CD4-positive, alpha-beta memory T cell (primary cell): ENCODE measurements at regions not wholly inside any gene's neighbourhood (a gene's known extent, or its start where the extent isn't known, plus 50 kb on each side); places are given as distances from the start of the nearest gene placed in this dataset.

ENCODE experiments used
- CTCF ChIA-PET: fragments of 350-600 bp; sonication (Branson Sonifier 250); formaldehyde crosslinking; loops from one replicate; lab custom pipeline; 2021; ENCODE audit warnings: inconsistent platforms; ENCODE audit not compliant: partially characterized antibody; lab: Charles Lee
- POLR2A ChIA-PET: fragments of 350-600 bp; sonication (Branson Sonifier 250); formaldehyde crosslinking; loops from one replicate; lab custom pipeline; 2021; ENCODE audit not compliant: partially characterized antibody; lab: Charles Lee
- DNase-seq, 5 donors: peaks; one replicate each; pipeline versions ENCODE4 v3.0.0 to v3.0.0-alpha.2; 2020 to 2022; ENCODE audit warnings: mixed read lengths in 1 of 5
- H3K27ac ChIP-seq: one replicate; pipeline ENCODE4 v1.7.0; 2013; ENCODE audit warnings: low read depth, low read length
- H3K27me3 ChIP-seq: 2 replicates; pipeline ENCODE4 v1.7.0; 2013; ENCODE audit warnings: mild to moderate bottlenecking, low read length, moderate library complexity; ENCODE audit not compliant: insufficient read depth
- H3K36me3 ChIP-seq: 2 replicates; pipeline ENCODE4 v1.7.0; 2013; ENCODE audit warnings: mild to moderate bottlenecking, low read length, moderate library complexity; ENCODE audit not compliant: insufficient read depth
- H3K4me1 ChIP-seq: 2 replicates; pipeline ENCODE4 v1.7.0; 2013; ENCODE audit warnings: mild to moderate bottlenecking, low read length, moderate library complexity; ENCODE audit not compliant: insufficient read depth
- H3K4me3 ChIP-seq, 2 donors: one replicate each; pipeline ENCODE4 v1.7.0; 2013; ENCODE audit warnings: low read length in 2 of 2, mild to moderate bottlenecking in 1 of 2
- H3K9me3 ChIP-seq, 2 donors: one replicate each; pipeline ENCODE4 v1.7.0; 2013; ENCODE audit warnings: low read length in 2 of 2, control low read depth in 1 of 2; ENCODE audit not compliant: control insufficient read depth in 1 of 2
- H3K27ac Mint-ChIP-seq, 7 donors: one replicate each; pipeline ENCODE4 v1.8.0; 2020 to 2021; ENCODE audit warnings: mixed read lengths in 7 of 7, mild to moderate bottlenecking in 6 of 7, inconsistent platforms in 3 of 7, moderate library complexity in 3 of 7
- H3K27me3 Mint-ChIP-seq, 2 donors: one replicate each; pipeline ENCODE4 v1.8.0; 2020 to 2021; ENCODE audit warnings: mixed read lengths in 2 of 2
- H3K36me3 Mint-ChIP-seq, 2 donors: one replicate each; pipeline ENCODE4 v1.8.0; 2020 to 2021; ENCODE audit warnings: mixed read lengths in 2 of 2, inconsistent platforms in 1 of 2, mild to moderate bottlenecking in 1 of 2
- H3K4me1 Mint-ChIP-seq, 4 donors: one replicate each; pipeline ENCODE4 v1.8.0; 2020 to 2021; ENCODE audit warnings: mixed read lengths in 4 of 4, mild to moderate bottlenecking in 1 of 4
- H3K4me3 Mint-ChIP-seq, 8 donors: one replicate each; pipeline ENCODE4 v1.8.0; 2020 to 2021; ENCODE audit warnings: mixed read lengths in 8 of 8, mild to moderate bottlenecking in 7 of 8, moderate library complexity in 6 of 8, inconsistent platforms in 3 of 8
- H3K9me3 Mint-ChIP-seq, 8 donors: one replicate each; pipeline ENCODE4 v1.8.0; 2020 to 2021; ENCODE audit warnings: mixed read lengths in 8 of 8, mild to moderate bottlenecking in 5 of 8, inconsistent platforms in 3 of 8, moderate library complexity in 1 of 8
- intact Hi-C: fragments of 100-400 bp; cut with micrococcal nuclease; formaldehyde crosslinking; loops from one replicate; pipeline ENCODE4 v1.15.1; 2023

GRCh38 chr3:21256932-21257331, 494.1 kb downstream of the ZNF385D start:
- POLR2A ChIA-PET, result no interaction called here
- Mint-ChIP-seq H3K27me3 (no peaks in the 10 kb centered on the region), H3K4me3 (no peak overlapping the region), H3K27ac (no peak overlapping the region), H3K9me3 (peaks cover 0 to 10% (median 7%) of the 10 kb centered on the region in 8 donors), H3K36me3 (no peaks in the 10 kb centered on the region), H3K4me1 (no peaks in the 10 kb centered on the region)
- no peak overlapping the region for H3K4me3 ChIP-seq
- H3K27me3 ChIP-seq, result no peaks in the 10 kb centered on the region
- H3K27ac ChIP-seq, result no peak overlapping the region
- no peaks in the 10 kb centered on the region for H3K9me3 ChIP-seq
- CTCF ChIA-PET, result no interaction called here
- H3K4me1 ChIP-seq, result no peaks in the 10 kb centered on the region
- DNase-seq, result no peak
- no peaks in the 10 kb centered on the region for H3K36me3 ChIP-seq
- intact Hi-C loops, result no loop called here

- Histone ChIP-seq H3K36me3 (no peaks in the 10 kb centered on the region), H3K9me3 (no peaks in the 10 kb centered on the region), H3K4me1 (no peaks in the 10 kb centered on the region), H3K4me3 (no peak overlapping the region), H3K27me3 (no peaks in the 10 kb centered on the region), H3K27ac (no peak overlapping the region)
- DNase-seq, result no peak
- no peaks in the 10 kb centered on the region for H3K36me3 Mint-ChIP-seq
- H3K27me3 Mint-ChIP-seq, result no peaks in the 10 kb centered on the region
- CTCF ChIA-PET, result no interaction called here
- intact Hi-C loops, result no loop called here
- H3K4me1 Mint-ChIP-seq, result no peaks in the 10 kb centered on the region
- H3K9me3 Mint-ChIP-seq, result peaks cover 2 to 7% (median 4%) of the 10 kb centered on the region in 8 donors
- POLR2A ChIA-PET, result no interaction called here
- H3K27ac Mint-ChIP-seq, result no peak overlapping the region
- H3K4me3 Mint-ChIP-seq, result no peak overlapping the region
Measured at GRCh38 chr3:21238661-21239060, 512.3 kb downstream of the ZNF385D start.

GRCh38 chr3:21237638-21238037, 513.4 kb downstream of the ZNF385D start:
- no peak for DNase-seq
- peaks cover 0 to 8% (median 3%) of the 10 kb centered on the region in 8 donors for H3K9me3 Mint-ChIP-seq
- H3K4me3 ChIP-seq, result no peak overlapping the region
- no peak overlapping the region for H3K27ac Mint-ChIP-seq
- intact Hi-C loops, result no loop called here
- no peaks in the 10 kb centered on the region for H3K27me3 Mint-ChIP-seq
- H3K4me3 Mint-ChIP-seq, result no peak overlapping the region
- CTCF ChIA-PET, result no interaction called here
- no peaks in the 10 kb centered on the region for H3K9me3 ChIP-seq
- POLR2A ChIA-PET, result no interaction called here
- H3K27ac ChIP-seq, result no peak overlapping the region
- no peaks in the 10 kb centered on the region for H3K4me1 Mint-ChIP-seq
- no peaks in the 10 kb centered on the region for H3K4me1 ChIP-seq
- H3K36me3 Mint-ChIP-seq, result no peaks in the 10 kb centered on the region
- no peaks in the 10 kb centered on the region for H3K36me3 ChIP-seq
- no peaks in the 10 kb centered on the region for H3K27me3 ChIP-seq

- Histone ChIP-seq H3K27ac (no peak overlapping the region), H3K27me3 (no peaks in the 10 kb centered on the region), H3K36me3 (no peaks in the 10 kb centered on the region), H3K4me1 (no peaks in the 10 kb centered on the region), H3K9me3 (no peaks in the 10 kb centered on the region), H3K4me3 (no peak overlapping the region)
- intact Hi-C loops, result no loop called here
- no peak overlapping the region for H3K4me3 Mint-ChIP-seq
- no peaks in the 10 kb centered on the region for H3K36me3 Mint-ChIP-seq
- no peaks in the 10 kb centered on the region for H3K4me1 Mint-ChIP-seq
- DNase-seq, result no peak
- H3K27ac Mint-ChIP-seq, result peak overlapping the region in 1 of 7 donors; percentile 28
- H3K9me3 Mint-ChIP-seq, result peaks cover 0 to 7% (median 4%) of the 10 kb centered on the region in 8 donors
- no peaks in the 10 kb centered on the region for H3K27me3 Mint-ChIP-seq
- ChIA-PET CTCF (no interaction called here), POLR2A (no interaction called here)
Measured at GRCh38 chr3:21235491-21235890, 515.5 kb downstream of the ZNF385D start.

- Mint-ChIP-seq H3K9me3 (peaks cover 0 to 9% (median 5%) of the 10 kb centered on the region in 8 donors), H3K27ac (no peak overlapping the region), H3K27me3 (no peaks in the 10 kb centered on the region), H3K4me1 (no peaks in the 10 kb centered on the region), H3K4me3 (no peak overlapping the region), H3K36me3 (no peaks in the 10 kb centered on the region)
- H3K9me3 ChIP-seq, result no peaks in the 10 kb centered on the region
- intact Hi-C loops, result no loop called here
- ChIA-PET CTCF (no interaction called here), POLR2A (no interaction called here)
- no peaks in the 10 kb centered on the region for H3K27me3 ChIP-seq
- no peak for DNase-seq
- no peak overlapping the region for H3K27ac ChIP-seq
- H3K36me3 ChIP-seq, result no peaks in the 10 kb centered on the region
- no peak overlapping the region for H3K4me3 ChIP-seq
- no peaks in the 10 kb centered on the region for H3K4me1 ChIP-seq
Measured at GRCh38 chr3:21234933-21235332, 516.1 kb downstream of the ZNF385D start.

GRCh38 chr3:21229426-21230135, 521.4 kb downstream of the ZNF385D start:
- DNase-seq, result no peak
- POLR2A ChIA-PET, result no interaction called here
- Mint-ChIP-seq H3K4me1 (no peaks in the 10 kb centered on the region), H3K27ac (no peak overlapping the region), H3K4me3 (no peak overlapping the region), H3K27me3 (no peaks in the 10 kb centered on the region), H3K9me3 (peaks cover 0 to 15% (median 6%) of the 10 kb centered on the region in 8 donors), H3K36me3 (no peaks in the 10 kb centered on the region)
- H3K4me1 ChIP-seq, result no peaks in the 10 kb centered on the region
- H3K4me3 ChIP-seq, result no peak overlapping the region
- H3K9me3 ChIP-seq, result no peaks in the 10 kb centered on the region
- intact Hi-C loops, result no loop called here
- H3K36me3 ChIP-seq, result no peaks in the 10 kb centered on the region
- no peaks in the 10 kb centered on the region for H3K27me3 ChIP-seq
- no peak overlapping the region for H3K27ac ChIP-seq
- CTCF ChIA-PET, result no interaction called here

- DNase-seq, result no peak
Measured at GRCh38 chr3:21226086-21226485, 524.9 kb downstream of the ZNF385D start.

More at GRCh38 chr3:21226086-21226485, 524.9 kb downstream of the ZNF385D start:
- intact Hi-C loops, result no loop called here
- H3K4me1 ChIP-seq, result no peaks in the 10 kb centered on the region
- Mint-ChIP-seq H3K9me3 (peaks cover 0 to 12% (median 6%) of the 10 kb centered on the region in 8 donors), H3K27me3 (no peaks in the 10 kb centered on the region), H3K4me1 (no peaks in the 10 kb centered on the region), H3K36me3 (no peaks in the 10 kb centered on the region), H3K27ac (no peak overlapping the region), H3K4me3 (no peak overlapping the region)
- no peaks in the 10 kb centered on the region for H3K9me3 ChIP-seq
- ChIA-PET POLR2A (no interaction called here), CTCF (no interaction called here)
- no peaks in the 10 kb centered on the region for H3K36me3 ChIP-seq
- H3K27ac ChIP-seq, result no peak overlapping the region
- H3K27me3 ChIP-seq, result no peaks in the 10 kb centered on the region
- no peak overlapping the region for H3K4me3 ChIP-seq
